SK-N-SH (cell line): ENCODE measurements at regions not wholly inside any gene's neighbourhood (a gene's known extent, or its start where the extent isn't known, plus 50 kb on each side); places are given as distances from the start of the nearest gene placed in this dataset.

Experiments
- CHD2 ChIP-seq: fragments of 150-350 bp; IDR thresholded peaks from 2 replicates; pipeline ENCODE4 v1.6.1; 2018; ENCODE audit warnings: low read length; ENCODE audit not compliant: partially characterized antibody
- CTCF ChIP-seq: fragments of 200-600 bp; sonication (generic); IDR thresholded peaks from 2 replicates; pipeline ENCODE4 v1.6.1; 2017; ENCODE audit warnings: antibody characterized with exemption, mild to moderate bottlenecking, moderate library complexity
- JUND ChIP-seq: IDR thresholded peaks from 2 replicates; pipeline ENCODE4 v1.4.0; 2012
- NRF1 ChIP-seq: IDR thresholded peaks from 2 replicates; pipeline ENCODE4 v1.6.1; 2012; ENCODE audit warnings: low read depth, mild to moderate bottlenecking, low read length
- POLR2AphosphoS5 ChIP-seq: IDR thresholded peaks from 2 replicates; pipeline ENCODE4 v1.6.1; 2012; ENCODE audit warnings: low read depth, low read length
- TAF1 ChIP-seq: IDR thresholded peaks from 2 replicates; pipeline ENCODE4 v1.6.1; 2012; ENCODE audit warnings: low read depth, mild to moderate bottlenecking, low read length, moderate library complexity, borderline replicate concordance
- TEAD4 ChIP-seq: IDR thresholded peaks from 2 replicates; pipeline ENCODE4 v1.4.0; 2012; ENCODE audit warnings: mild to moderate bottlenecking, borderline replicate concordance; ENCODE audit not compliant: insufficient read depth
- TF ChIP-seq, protein P1 (sequence below): IDR thresholded peaks from 2 replicates; pipeline ENCODE4 v1.4.0; 2012; ENCODE audit warnings: low read depth

DNA sequence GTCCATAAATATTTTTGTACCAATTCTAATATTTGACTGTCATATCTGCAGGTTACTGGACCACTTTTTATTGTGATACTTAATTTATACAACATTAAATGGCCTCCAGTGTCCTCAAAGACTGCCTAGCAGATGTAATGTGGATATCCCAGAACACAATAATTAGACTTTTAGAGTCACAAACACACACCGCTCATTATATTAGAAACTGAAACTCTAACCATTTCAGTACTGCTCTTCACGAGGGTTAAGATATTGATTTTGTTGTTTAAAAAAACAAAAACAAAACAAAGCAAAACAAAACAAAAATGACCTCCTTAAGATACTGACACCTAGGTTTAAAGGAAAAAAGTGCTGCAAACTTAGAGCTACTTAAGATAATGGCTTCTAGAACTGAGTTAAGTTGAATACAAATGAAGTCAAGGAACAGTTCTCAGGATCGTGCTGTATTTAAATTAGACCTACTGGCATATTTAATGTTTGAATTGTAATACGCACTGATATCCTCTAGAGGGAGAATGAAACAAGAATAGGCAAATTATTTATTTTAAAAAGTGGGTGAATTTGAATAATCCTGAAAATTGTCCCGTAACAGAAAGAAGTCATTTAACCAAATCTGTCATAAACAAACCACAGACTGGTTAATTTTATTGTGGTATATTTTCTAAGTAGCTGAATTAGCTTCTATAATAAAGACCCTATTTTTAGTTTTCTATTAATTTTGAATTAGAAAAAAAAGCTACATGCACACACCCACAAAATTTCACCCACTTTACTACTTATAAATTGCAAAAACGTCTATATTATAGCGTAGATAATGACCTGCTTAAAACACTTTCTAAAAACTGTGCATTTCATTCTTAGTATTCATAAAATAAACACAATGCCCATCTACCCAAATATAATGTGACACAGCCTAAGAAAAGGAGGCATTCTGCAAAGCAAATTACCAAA lies 395.2 kb upstream of the DCN start:
- TF ChIP-seq JUND (no peak), CTCF (peak; percentile 74), NRF1 (no peak), TAF1 (no peak), CHD2 (no peak), POLR2AphosphoS5 (no peak), TEAD4 (no peak)
- TF ChIP-seq, protein P1, sequence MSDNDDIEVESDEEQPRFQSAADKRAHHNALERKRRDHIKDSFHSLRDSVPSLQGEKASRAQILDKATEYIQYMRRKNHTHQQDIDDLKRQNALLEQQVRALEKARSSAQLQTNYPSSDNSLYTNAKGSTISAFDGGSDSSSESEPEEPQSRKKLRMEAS: no peak
